Loucy (cell line): ENCODE measurements at regions not wholly inside any gene's neighbourhood (a gene's known extent, or its start where the extent isn't known, plus 50 kb on each side); places are given as distances from the start of the nearest gene placed in this dataset.

Source experiments
- H2AFZ ChIP-seq: fragments of 200-600 bp; sonication (generic); 2 replicates; pipeline ENCODE4 v1.6.0; 2016; ENCODE audit warnings: antibody characterized with exemption, mild to moderate bottlenecking, low read length, moderate library complexity
- H3F3A ChIP-seq: fragments of 200-600 bp; 2 replicates; pipeline ENCODE4 v1.6.0; 2016; ENCODE audit warnings: antibody characterized with exemption, low read depth, mild to moderate bottlenecking
- H3K27me3 ChIP-seq: fragments of 200-600 bp; sonication (generic); 2 replicates; pipeline ENCODE4 v1.6.1; 2014; ENCODE audit warnings: low read length, mild to moderate bottlenecking; ENCODE audit not compliant: insufficient read depth, poor library complexity, severe bottlenecking
- H3K36me3 ChIP-seq: fragments of 200-600 bp; sonication (generic); 2 replicates; pipeline ENCODE4 v1.6.1; 2016; ENCODE audit warnings: low read length; ENCODE audit not compliant: insufficient read depth
- H3K4me1 ChIP-seq: fragments of 200-600 bp; sonication (generic); 2 replicates; pipeline ENCODE4 v1.5.1; 2014; ENCODE audit warnings: low read length, mild to moderate bottlenecking; ENCODE audit not compliant: insufficient read depth, poor library complexity, severe bottlenecking
- H3K4me2 ChIP-seq: fragments of 200-600 bp; sonication (generic); 2 replicates; pipeline ENCODE4 v1.6.0; 2014; ENCODE audit warnings: antibody characterized with exemption, low read length, low read depth, mild to moderate bottlenecking; ENCODE audit not compliant: poor library complexity, severe bottlenecking
- H3K4me3 ChIP-seq: fragments of 200-600 bp; sonication (generic); 2 replicates; pipeline ENCODE4 v1.5.1; 2014; ENCODE audit warnings: low read length, mild to moderate bottlenecking, mixed read lengths; ENCODE audit not compliant: poor library complexity, severe bottlenecking
- H3K79me2 ChIP-seq: fragments of 200-600 bp; sonication (generic); 2 replicates; pipeline ENCODE4 v1.6.1; 2014; ENCODE audit warnings: low read length; ENCODE audit not compliant: insufficient read depth
- H3K9ac ChIP-seq: fragments of 200-600 bp; sonication (generic); 2 replicates; pipeline ENCODE4 v1.6.0; 2014; ENCODE audit warnings: mild to moderate bottlenecking, low read depth, low read length, moderate library complexity; ENCODE audit not compliant: poor library complexity, severe bottlenecking
- H3K9me2 ChIP-seq: fragments of 200-600 bp; sonication (generic); replicated peaks from 2 replicates; pipeline ENCODE4 v1.6.1; 2016; ENCODE audit warnings: low read depth, low read length, mixed read lengths
- H3K9me3 ChIP-seq: fragments of 200-600 bp; sonication (generic); 2 replicates; pipeline ENCODE4 v1.6.1; 2014; ENCODE audit warnings: mild to moderate bottlenecking, antibody characterized with exemption, low read length, low read depth; ENCODE audit not compliant: insufficient read depth
- H4K20me1 ChIP-seq: fragments of 200-600 bp; sonication (generic); 2 replicates; pipeline ENCODE4 v1.6.0; 2014; ENCODE audit warnings: antibody characterized with exemption, low read length, mild to moderate bottlenecking; ENCODE audit not compliant: insufficient read depth, poor library complexity, severe bottlenecking
- CTCF ChIP-seq: fragments of 200-600 bp; sonication (generic); conservative IDR thresholded peaks from 2 replicates; pipeline ENCODE4 v1.5.1; 2014; ENCODE audit warnings: mild to moderate bottlenecking, antibody characterized with exemption, low read length
- EZH2phosphoT487 ChIP-seq: fragments of 200-600 bp; IDR thresholded peaks from 2 replicates; pipeline ENCODE4 v1.6.1; 2018; ENCODE audit warnings: antibody characterized with exemption, mild to moderate bottlenecking, moderate library complexity, borderline replicate concordance

- H3K4me1 ChIP-seq = no peaks in the 10 kb centered on the region
- H3K79me2 ChIP-seq = no peaks in the 10 kb centered on the region
- no peaks in the 10 kb centered on the region for H3K9me2 ChIP-seq
- H3K4me3 ChIP-seq = no peak overlapping the region
- H3K9me3 ChIP-seq = no peaks in the 10 kb centered on the region
- H3K27me3 ChIP-seq = no peaks in the 10 kb centered on the region
- H4K20me1 ChIP-seq = no peaks in the 10 kb centered on the region
- TF ChIP-seq EZH2phosphoT487 (no peak), CTCF (no peak)
- no peak overlapping the region for H3K4me2 ChIP-seq
- H3F3A ChIP-seq = no peaks in the 10 kb centered on the region
- no peak overlapping the region for H3K9ac ChIP-seq
- H3K36me3 ChIP-seq = no peaks in the 10 kb centered on the region
- H2AFZ ChIP-seq = no peak overlapping the region
Measured at GRCh38 chr6:14756340-14756739, 489.5 kb upstream of the JARID2 start.

GRCh38 chr6:14757014-14757413 is 488.9 kb upstream of the JARID2 start:
- Histone ChIP-seq H3K4me3 (no peak overlapping the region), H3K79me2 (no peaks in the 10 kb centered on the region), H3K36me3 (no peaks in the 10 kb centered on the region), H3F3A (no peaks in the 10 kb centered on the region), H4K20me1 (no peaks in the 10 kb centered on the region), H3K4me1 (no peaks in the 10 kb centered on the region), H3K9me2 (no peaks in the 10 kb centered on the region), H3K27me3 (no peaks in the 10 kb centered on the region), H3K9me3 (no peaks in the 10 kb centered on the region), H3K9ac (no peak overlapping the region), H2AFZ (no peak overlapping the region), H3K4me2 (no peak overlapping the region)
- TF ChIP-seq EZH2phosphoT487 (no peak), CTCF (no peak)

- H2AFZ ChIP-seq = no peak overlapping the region
- no peak overlapping the region for H3K4me3 ChIP-seq
- H3K9me3 ChIP-seq = no peaks in the 10 kb centered on the region
- no peaks in the 10 kb centered on the region for H3K9me2 ChIP-seq
- H3K27me3 ChIP-seq = no peaks in the 10 kb centered on the region
- TF ChIP-seq CTCF = no peak
- no peak for TF ChIP-seq EZH2phosphoT487
- no peaks in the 10 kb centered on the region for H3K79me2 ChIP-seq
- no peaks in the 10 kb centered on the region for H3K4me1 ChIP-seq
- H4K20me1 ChIP-seq = no peaks in the 10 kb centered on the region
- no peak overlapping the region for H3K4me2 ChIP-seq
- H3K36me3 ChIP-seq = no peaks in the 10 kb centered on the region
- no peaks in the 10 kb centered on the region for H3F3A ChIP-seq
- no peak overlapping the region for H3K9ac ChIP-seq
Measured at GRCh38 chr6:14757418-14757817, 488.5 kb upstream of the JARID2 start.
